ENCODE measurements at regions not wholly inside any gene's neighbourhood (a gene's known extent, or its start where the extent isn't known, plus 50 kb on each side); places are given as distances from the start of the nearest gene placed in this dataset.
A peak's percentile ranks its signal among the peaks of the same experiment; 100 is the strongest.

DNA sequence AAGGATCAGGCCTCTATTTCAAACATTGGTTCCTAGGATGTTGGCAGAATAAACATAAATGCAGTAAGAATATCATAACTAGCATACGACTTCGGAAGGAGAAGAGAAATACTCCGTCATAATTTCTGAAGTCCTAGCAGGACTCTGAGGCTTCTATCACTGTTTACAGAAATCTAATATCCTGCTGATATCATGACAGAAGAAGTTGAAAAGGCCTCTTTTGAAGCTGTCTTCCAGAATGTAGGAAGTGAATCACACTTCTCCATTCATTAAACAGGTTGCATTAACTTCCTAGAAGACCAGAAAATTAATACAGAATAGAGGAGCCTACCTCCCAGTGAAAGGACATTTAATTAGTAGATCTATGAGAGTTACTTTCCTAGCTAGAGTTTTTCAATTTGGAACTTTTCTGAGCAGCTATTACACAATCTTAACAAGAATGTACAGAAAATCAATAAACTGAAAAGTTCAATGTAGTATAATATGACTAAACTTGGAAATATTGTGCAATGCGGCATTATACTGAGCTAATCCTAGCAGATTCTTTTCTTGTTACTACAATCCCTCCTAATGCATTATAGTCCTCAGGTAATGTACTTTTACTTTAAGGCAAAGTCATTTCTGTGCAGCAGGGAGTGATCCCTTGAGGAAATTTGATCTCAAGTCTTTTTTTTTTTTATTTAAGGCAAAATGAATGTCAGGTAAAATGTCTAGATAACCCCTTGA lies 622.6 kb upstream of the CELF2 start:
- POLR2A ChIA-PET = no interaction called here
- no peak overlapping the region for H3K4me3 Mint-ChIP-seq
- H3K27ac Mint-ChIP-seq = no peak overlapping the region
- peaks cover 11 to 24% of the 10 kb centered on the region in 2 donors for H3K27me3 Mint-ChIP-seq
- Histone ChIP-seq H3K4me1 (ENCODE audit: control insufficient read depth in 1 of 2, extremely low read depth in 1 of 2, insufficient read depth in 2 of 2, low read length in 2 of 2) (no peaks in the 10 kb centered on the region), H3K27ac (ENCODE audit: low read length) (no peak overlapping the region), H3K36me3 (ENCODE audit: control insufficient read depth in 2 of 2, extremely low read depth in 1 of 2, insufficient read depth in 1 of 2, low read length in 1 of 2) (no peaks in the 10 kb centered on the region), H3K4me3 (ENCODE audit: control insufficient read depth in 1 of 2, extremely low read depth in 1 of 2, low read length in 1 of 2) (no peak overlapping the region), H3K27me3 (replicated peaks in 1 of 2; ENCODE audit: control insufficient read depth in 2 of 2, extremely low read depth in 1 of 2, insufficient read depth in 2 of 2, low read length in 1 of 2) (no peaks in the 10 kb centered on the region), H3K9me3 (peaks cover 3% of the 10 kb centered on the region)
- peaks cover 0 to 5% (median 0%) of the 10 kb centered on the region in 3 donors for H3K9me3 Mint-ChIP-seq
- CTCF ChIA-PET = no interaction called here
- no peaks in the 10 kb centered on the region for H3K36me3 Mint-ChIP-seq
- ATAC-seq (replicated peaks in 1 of 4) (no peak), DNase-seq (no peak)
- H3K4me1 Mint-ChIP-seq = no peaks in the 10 kb centered on the region
- no CpG with 5 or more reads among the region's 4 CpGs for WGBS (ENCODE audit: insufficient coverage)

DNA sequence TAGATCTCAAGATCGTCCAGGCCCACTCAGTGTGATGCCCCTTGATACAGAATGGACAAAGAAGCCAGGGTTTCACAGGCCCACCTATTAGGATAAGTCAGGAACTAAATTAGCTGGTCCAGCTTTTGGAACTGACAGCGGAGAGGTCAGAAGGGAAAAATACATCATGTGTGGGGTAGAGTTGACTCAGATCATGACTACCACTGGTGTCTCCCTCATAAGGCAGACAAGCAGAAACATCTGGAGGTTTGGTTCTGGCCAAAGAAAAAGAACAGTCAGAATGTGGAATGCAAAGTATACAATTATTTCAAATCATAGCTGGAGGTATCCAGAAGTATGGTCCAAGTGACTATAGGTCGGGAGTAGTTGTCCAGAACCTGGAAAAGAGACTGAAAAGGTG lies 621.1 kb upstream of the CELF2 start:
- Histone ChIP-seq H3K9me3 (peaks cover 3% of the 10 kb centered on the region), H3K27ac (ENCODE audit: low read length) (no peak overlapping the region), H3K4me3 (ENCODE audit: control insufficient read depth in 1 of 2, extremely low read depth in 1 of 2, low read length in 1 of 2) (no peak overlapping the region), H3K36me3 (ENCODE audit: control insufficient read depth in 2 of 2, extremely low read depth in 1 of 2, insufficient read depth in 1 of 2, low read length in 1 of 2) (no peaks in the 10 kb centered on the region), H3K4me1 (ENCODE audit: control insufficient read depth in 1 of 2, extremely low read depth in 1 of 2, insufficient read depth in 2 of 2, low read length in 2 of 2) (no peaks in the 10 kb centered on the region), H3K27me3 (replicated peaks in 1 of 2; ENCODE audit: control insufficient read depth in 2 of 2, extremely low read depth in 1 of 2, insufficient read depth in 2 of 2, low read length in 1 of 2) (no peaks in the 10 kb centered on the region)
- H3K27ac Mint-ChIP-seq = no peak overlapping the region
- ChIA-PET CTCF (no interaction called here), POLR2A (no interaction called here)
- ATAC-seq (replicated peaks in 1 of 4) = no peak
- no peaks in the 10 kb centered on the region for H3K4me1 Mint-ChIP-seq
- no peaks in the 10 kb centered on the region for H3K36me3 Mint-ChIP-seq
- peaks cover 0 to 5% (median 0%) of the 10 kb centered on the region in 3 donors for H3K9me3 Mint-ChIP-seq
- DNase-seq = no peak
- no peak overlapping the region for H3K4me3 Mint-ChIP-seq
- peaks cover 8 to 17% of the 10 kb centered on the region in 2 donors for H3K27me3 Mint-ChIP-seq
- WGBS (ENCODE audit: insufficient coverage) = 33% methylated on average over 1 of the region's 3 CpGs

DNA sequence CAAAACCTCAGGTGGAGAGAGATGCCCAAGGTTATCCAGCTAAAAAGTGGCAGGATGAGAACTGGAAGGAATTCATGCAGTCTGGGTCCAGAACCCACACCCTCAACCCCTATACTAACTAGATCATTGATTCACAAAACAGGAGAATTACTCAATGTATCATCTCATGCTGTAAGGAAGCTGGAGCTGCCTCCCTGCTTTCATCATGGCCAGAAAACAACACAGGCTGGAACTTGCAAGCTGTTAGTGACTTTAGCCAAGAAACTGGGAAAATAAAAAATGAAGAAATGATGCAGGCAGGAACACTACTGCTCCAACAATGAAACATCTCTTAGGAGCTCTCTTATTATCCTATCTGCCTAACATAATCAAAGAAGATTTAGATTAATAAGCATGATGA lies 619.8 kb upstream of the CELF2 start:
- peaks cover 3% of the 10 kb centered on the region for H3K9me3 ChIP-seq
- Mint-ChIP-seq H3K4me3 (no peak overlapping the region), H3K36me3 (no peaks in the 10 kb centered on the region), H3K27me3 (peaks cover 9 to 14% of the 10 kb centered on the region in 2 donors), H3K27ac (no peak overlapping the region), H3K4me1 (no peaks in the 10 kb centered on the region), H3K9me3 (peaks cover 0 to 5% (median 0%) of the 10 kb centered on the region in 3 donors)
- no peaks in the 10 kb centered on the region for H3K27me3 ChIP-seq (replicated peaks in 1 of 2; ENCODE audit: control insufficient read depth in 2 of 2, extremely low read depth in 1 of 2, insufficient read depth in 2 of 2, low read length in 1 of 2)
- H3K4me1 ChIP-seq (ENCODE audit: control insufficient read depth in 1 of 2, extremely low read depth in 1 of 2, insufficient read depth in 2 of 2, low read length in 2 of 2) = no peaks in the 10 kb centered on the region
- no peak for DNase-seq
- H3K27ac ChIP-seq (ENCODE audit: low read length) = no peak overlapping the region
- no peak for ATAC-seq (replicated peaks in 1 of 4)
- CTCF ChIA-PET = no interaction called here
- POLR2A ChIA-PET = no interaction called here
- H3K36me3 ChIP-seq (ENCODE audit: control insufficient read depth in 2 of 2, extremely low read depth in 1 of 2, insufficient read depth in 1 of 2, low read length in 1 of 2) = no peaks in the 10 kb centered on the region
- H3K4me3 ChIP-seq (ENCODE audit: control insufficient read depth in 1 of 2, extremely low read depth in 1 of 2, low read length in 1 of 2) = no peak overlapping the region

DNA sequence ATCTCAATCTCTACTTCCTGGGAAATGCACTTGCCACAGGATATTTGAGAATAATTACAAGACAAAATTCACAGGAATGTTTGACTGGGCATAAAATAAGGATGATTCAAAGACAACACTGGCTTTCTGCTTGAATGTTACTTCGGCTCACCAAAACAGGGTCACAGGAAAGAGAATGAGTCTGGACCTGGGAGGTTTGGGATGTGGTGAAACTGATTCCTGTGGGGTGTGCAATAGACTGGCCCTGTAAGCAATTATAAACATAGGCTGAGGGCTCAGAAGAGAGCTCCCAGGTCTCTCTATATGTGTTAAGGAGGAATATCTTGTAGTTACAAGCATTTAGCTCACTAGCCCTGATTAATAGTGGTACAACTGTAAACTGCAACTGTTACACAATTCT lies 613.9 kb upstream of the CELF2 start:
- no peak overlapping the region for H3K4me3 ChIP-seq (ENCODE audit: control insufficient read depth in 1 of 2, extremely low read depth in 1 of 2, low read length in 1 of 2)
- H3K4me1 ChIP-seq (ENCODE audit: control insufficient read depth in 1 of 2, extremely low read depth in 1 of 2, insufficient read depth in 2 of 2, low read length in 2 of 2) = no peaks in the 10 kb centered on the region
- peaks cover 17 to 19% of the 10 kb centered on the region in 2 donors for H3K27me3 Mint-ChIP-seq
- H3K36me3 Mint-ChIP-seq = no peaks in the 10 kb centered on the region
- ATAC-seq (replicated peaks in 1 of 4) (no peak), DNase-seq (no peak)
- H3K4me1 Mint-ChIP-seq = no peaks in the 10 kb centered on the region
- H3K27me3 ChIP-seq (replicated peaks in 1 of 2; ENCODE audit: control insufficient read depth in 2 of 2, extremely low read depth in 1 of 2, insufficient read depth in 2 of 2, low read length in 1 of 2) = no peaks in the 10 kb centered on the region
- ChIA-PET POLR2A (no interaction called here), CTCF (no interaction called here)
- H3K36me3 ChIP-seq (ENCODE audit: control insufficient read depth in 2 of 2, extremely low read depth in 1 of 2, insufficient read depth in 1 of 2, low read length in 1 of 2) = no peaks in the 10 kb centered on the region
- no peak overlapping the region for H3K4me3 Mint-ChIP-seq
- WGBS (ENCODE audit: insufficient coverage) = 88% methylated on average over 1 of the region's 1 CpG
- no peak overlapping the region for H3K27ac Mint-ChIP-seq
- no peaks in the 10 kb centered on the region for H3K9me3 ChIP-seq
- H3K9me3 Mint-ChIP-seq = no peaks in the 10 kb centered on the region
- no peak overlapping the region for H3K27ac ChIP-seq (ENCODE audit: low read length)

DNA sequence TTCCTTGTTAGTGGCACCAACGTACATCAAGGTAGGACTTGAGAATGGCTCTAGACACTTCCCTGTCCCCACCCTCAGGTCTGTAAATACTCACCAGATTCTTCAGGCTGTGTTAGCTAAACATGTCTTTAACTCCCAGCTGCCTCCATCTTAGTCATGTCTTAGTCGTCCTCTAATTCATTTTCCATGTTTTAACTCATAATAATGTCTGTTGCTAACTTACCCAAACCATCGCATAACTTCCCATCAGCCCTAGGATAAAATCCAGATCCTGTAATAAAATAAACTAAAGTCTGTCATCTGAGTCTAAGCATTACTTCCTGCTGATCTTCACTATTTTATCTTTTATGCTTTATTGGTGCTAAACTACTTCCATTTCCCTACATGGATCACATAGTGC lies 600.0 kb upstream of the CELF2 start:
- Mint-ChIP-seq H3K4me1 (peaks cover 12 to 20% (median 19%) of the 10 kb centered on the region in 3 donors), H3K27ac (no peak overlapping the region), H3K4me3 (no peak overlapping the region), H3K36me3 (no peaks in the 10 kb centered on the region), H3K27me3 (no peaks in the 10 kb centered on the region), H3K9me3 (no peaks in the 10 kb centered on the region)
- ChIA-PET POLR2A (no interaction called here), CTCF (no interaction called here)
- Histone ChIP-seq H3K27me3 (replicated peaks in 1 of 2; ENCODE audit: control insufficient read depth in 2 of 2, extremely low read depth in 1 of 2, insufficient read depth in 2 of 2, low read length in 1 of 2) (no peaks in the 10 kb centered on the region), H3K4me1 (ENCODE audit: control insufficient read depth in 1 of 2, extremely low read depth in 1 of 2, insufficient read depth in 2 of 2, low read length in 2 of 2) (peaks cover 0 to 13% of the 10 kb centered on the region in 2 experiments), H3K27ac (ENCODE audit: low read length) (no peak overlapping the region), H3K36me3 (ENCODE audit: control insufficient read depth in 2 of 2, extremely low read depth in 1 of 2, insufficient read depth in 1 of 2, low read length in 1 of 2) (no peaks in the 10 kb centered on the region), H3K9me3 (no peaks in the 10 kb centered on the region), H3K4me3 (ENCODE audit: control insufficient read depth in 1 of 2, extremely low read depth in 1 of 2, low read length in 1 of 2) (no peak overlapping the region)
- ATAC-seq (replicated peaks in 1 of 4) = no peak
- DNase-seq = no peak
- WGBS (ENCODE audit: insufficient coverage) = 100% methylated on average over 2 of the region's 3 CpGs

DNA sequence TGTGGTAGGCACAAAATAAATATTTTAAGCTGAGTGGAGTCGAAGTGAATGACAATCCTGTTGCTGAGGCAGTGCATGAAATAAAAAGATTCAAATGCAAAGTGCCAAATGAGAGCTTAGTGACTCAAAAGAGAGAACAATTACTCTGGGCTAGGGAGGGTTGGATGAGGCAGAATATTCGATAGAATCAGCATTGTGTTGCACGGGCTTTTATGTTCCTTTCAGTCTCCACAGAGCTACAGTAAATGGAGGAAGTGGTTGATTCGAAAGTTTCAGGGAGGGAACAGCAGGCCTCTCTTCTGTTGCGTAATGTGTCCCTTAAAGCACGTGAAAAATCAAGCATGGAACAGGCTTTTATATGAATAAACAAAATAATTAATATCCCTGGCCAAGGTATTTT lies 599.3 kb upstream of the CELF2 start:
- CTCF ChIA-PET = no interaction called here
- Histone ChIP-seq H3K27me3 (replicated peaks in 1 of 2; ENCODE audit: control insufficient read depth in 2 of 2, extremely low read depth in 1 of 2, insufficient read depth in 2 of 2, low read length in 1 of 2) (no peaks in the 10 kb centered on the region), H3K4me1 (ENCODE audit: control insufficient read depth in 1 of 2, extremely low read depth in 1 of 2, insufficient read depth in 2 of 2, low read length in 2 of 2) (peaks cover 0 to 13% of the 10 kb centered on the region in 2 experiments), H3K27ac (ENCODE audit: low read length) (no peak overlapping the region), H3K4me3 (ENCODE audit: control insufficient read depth in 1 of 2, extremely low read depth in 1 of 2, low read length in 1 of 2) (no peak overlapping the region), H3K36me3 (ENCODE audit: control insufficient read depth in 2 of 2, extremely low read depth in 1 of 2, insufficient read depth in 1 of 2, low read length in 1 of 2) (no peaks in the 10 kb centered on the region), H3K9me3 (no peaks in the 10 kb centered on the region)
- Mint-ChIP-seq H3K4me1 (peaks cover 12 to 20% (median 19%) of the 10 kb centered on the region in 3 donors), H3K9me3 (no peaks in the 10 kb centered on the region), H3K27ac (peak overlapping the region; percentile 6 to 24), H3K4me3 (no peak overlapping the region), H3K36me3 (no peaks in the 10 kb centered on the region), H3K27me3 (no peaks in the 10 kb centered on the region)
- DNase-seq (peak in 1 of 35 experiments; percentile 2), ATAC-seq (replicated peaks in 1 of 4) (peak in 3 of 4 experiments; percentile 52 to 83 (median 55))
- 4% methylated on average over 3 of the region's 6 CpGs for WGBS (ENCODE audit: insufficient coverage)
- POLR2A ChIA-PET = interaction anchor here (0.6 to 0.7 kb wide), 2 partner anchors 76 to 842 kb away, joined by 3 read pairs; no protein-coding TSS in a partner anchor

DNA sequence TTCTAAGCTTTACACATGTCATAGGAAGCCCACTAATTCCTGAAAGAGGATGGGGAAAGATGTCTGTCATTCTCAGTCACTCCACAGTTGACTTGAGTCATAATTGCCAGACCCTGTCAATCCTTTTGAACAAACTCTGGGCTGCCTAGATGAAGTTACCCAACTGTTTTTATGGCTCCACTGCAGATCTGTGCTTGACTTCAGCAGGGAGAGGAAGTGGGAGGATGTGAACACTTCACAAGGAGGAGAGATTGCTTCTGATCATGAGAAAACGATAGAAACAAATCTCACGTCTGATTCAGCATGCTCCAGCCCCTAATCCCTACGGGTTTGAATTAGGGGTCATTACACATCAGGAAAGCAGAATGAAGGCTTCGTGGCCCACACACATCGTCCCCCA lies 596.6 kb upstream of the CELF2 start:
- Histone ChIP-seq H3K27me3 (replicated peaks in 1 of 2; ENCODE audit: control insufficient read depth in 2 of 2, extremely low read depth in 1 of 2, insufficient read depth in 2 of 2, low read length in 1 of 2) (no peaks in the 10 kb centered on the region), H3K27ac (ENCODE audit: low read length) (no peak overlapping the region), H3K36me3 (ENCODE audit: control insufficient read depth in 2 of 2, extremely low read depth in 1 of 2, insufficient read depth in 1 of 2, low read length in 1 of 2) (no peaks in the 10 kb centered on the region), H3K9me3 (no peaks in the 10 kb centered on the region), H3K4me3 (ENCODE audit: control insufficient read depth in 1 of 2, extremely low read depth in 1 of 2, low read length in 1 of 2) (no peak overlapping the region), H3K4me1 (ENCODE audit: control insufficient read depth in 1 of 2, extremely low read depth in 1 of 2, insufficient read depth in 2 of 2, low read length in 2 of 2) (peaks cover 0 to 13% of the 10 kb centered on the region in 2 experiments)
- H3K9me3 Mint-ChIP-seq = no peaks in the 10 kb centered on the region
- WGBS (ENCODE audit: insufficient coverage) = 36% methylated on average over 3 of the region's 5 CpGs
- H3K27me3 Mint-ChIP-seq = peaks cover 0 to 8% of the 10 kb centered on the region in 2 donors
- H3K36me3 Mint-ChIP-seq = no peaks in the 10 kb centered on the region
- H3K4me3 Mint-ChIP-seq = no peak overlapping the region
- POLR2A ChIA-PET = no interaction called here
- ATAC-seq (replicated peaks in 1 of 4) = no peak
- CTCF ChIA-PET = no interaction called here
- no peak for DNase-seq
- no peak overlapping the region for H3K27ac Mint-ChIP-seq
- H3K4me1 Mint-ChIP-seq = peaks cover 12 to 20% (median 19%) of the 10 kb centered on the region in 3 donors
